Thyroid gland (tissue), 4 donors: ENCODE measurements at regions not wholly inside any gene's neighbourhood (a gene's known extent, or its start where the extent isn't known, plus 50 kb on each side); places are given as distances from the start of the nearest gene placed in this dataset.

Experiments used
- CTCF ChIP-seq, 6 experiments: fragments of 200-600 bp in 3 of 6; fragments of 450-650 bp in 3 of 6; sonication (generic) in 3 of 6; IDR thresholded peaks; one replicate each; pipeline ENCODE4 v1.5.1; 2016 to 2019; ENCODE audit warnings: antibody characterized with exemption in 6 of 6, mild to moderate bottlenecking in 2 of 6, inconsistent platforms in 1 of 6, moderate library complexity in 1 of 6
- POLR2A ChIP-seq, 2 donors: fragments of 450-650 bp; IDR thresholded peaks; one replicate each; pipeline ENCODE4 v1.6.1; 2017; ENCODE audit warnings: antibody characterized with exemption in 2 of 2, mild to moderate bottlenecking in 2 of 2, moderate library complexity in 1 of 2

DNA sequence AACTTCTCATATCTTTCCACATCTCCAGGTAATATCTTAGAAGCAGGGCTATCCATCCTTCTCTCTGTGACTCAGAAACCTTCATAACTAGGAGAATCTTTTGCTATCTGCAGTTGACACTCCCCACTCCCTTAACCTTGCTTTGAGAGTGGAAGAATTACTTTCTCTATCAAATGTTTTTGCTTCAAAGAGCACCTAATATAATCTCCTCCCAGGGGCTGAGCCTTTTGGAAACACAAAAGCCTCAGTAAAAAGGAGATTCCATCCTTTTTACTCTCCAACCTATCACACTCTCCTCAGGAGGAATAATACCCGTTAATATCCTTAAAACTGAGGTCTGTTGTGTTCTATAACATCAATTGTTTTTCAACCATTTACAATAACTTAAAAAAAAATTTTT, 94.9 kb upstream of the DNAJC10 start:
- TF ChIP-seq CTCF (IDR thresholded peaks at IDR 0.05): no peak
- TF ChIP-seq POLR2A (IDR thresholded peaks at IDR 0.05): no peak
